T-helper 22 cell (primary cell): ENCODE measurements at regions not wholly inside any gene's neighbourhood (a gene's known extent, or its start where the extent isn't known, plus 50 kb on each side); places are given as distances from the start of the nearest gene placed in this dataset.

ENCODE experiments used
- DNase-seq: peaks from one replicate; pipeline ENCODE4 v3.0.0-alpha.2; 2020; ENCODE audit warnings: low read depth

- no peak for DNase-seq
Measured at GRCh38 chr2:144607891-144608521, 88.1 kb upstream of the ZEB2 start.

DNA sequence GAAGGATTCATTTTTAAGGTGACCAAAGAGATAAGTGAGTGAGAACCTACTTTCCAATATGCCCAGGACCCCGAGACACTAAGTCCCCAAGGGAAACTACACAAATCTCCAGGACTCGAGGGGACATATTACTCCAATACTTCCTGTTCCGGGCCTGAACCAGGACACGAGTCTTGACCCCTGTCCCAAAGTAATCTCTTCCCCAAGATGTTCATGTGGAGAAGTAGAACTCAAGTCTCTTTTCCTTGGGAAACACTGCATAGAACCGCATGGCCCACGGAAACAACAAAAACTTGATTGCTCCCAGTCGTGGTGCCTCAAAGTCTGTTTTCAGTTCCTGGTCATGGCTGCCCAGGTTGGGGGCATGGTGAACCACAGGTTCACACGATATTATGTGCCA lies 87.2 kb upstream of the ZEB2 start:
- no peak for DNase-seq

DNA sequence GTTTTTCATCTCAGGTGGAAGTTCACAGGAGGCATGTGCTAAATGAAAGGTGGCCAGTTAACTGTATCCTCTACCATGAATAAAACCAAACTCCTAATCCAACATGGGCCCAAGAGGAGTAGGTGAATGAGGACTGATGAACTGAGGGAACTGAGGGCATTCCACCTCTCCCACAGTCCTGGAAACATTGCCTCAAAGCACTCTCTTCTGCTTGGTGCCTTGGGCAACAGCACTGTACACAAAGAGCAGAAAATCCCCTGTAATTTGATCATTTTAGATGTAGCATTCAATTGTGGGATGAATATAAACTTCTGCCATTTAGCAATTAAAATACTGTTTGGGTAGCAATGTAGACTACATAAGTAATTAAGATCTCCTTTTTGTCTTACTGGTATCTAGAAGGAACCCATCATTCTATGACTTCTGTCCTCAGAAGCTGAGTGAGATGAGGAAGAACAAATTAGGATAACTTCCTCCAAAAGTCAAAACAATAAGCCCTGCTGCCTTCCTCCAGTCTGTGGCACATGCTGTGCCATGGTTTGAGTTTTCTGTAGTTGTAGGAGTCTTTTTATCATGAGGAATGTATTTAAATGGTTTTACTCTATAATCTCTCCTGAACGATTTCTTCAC lies 86.7 kb upstream of the ZEB2 start:
- no peak for DNase-seq

- DNase-seq, result no peak
Measured at GRCh38 chr2:144605231-144605840, 85.4 kb upstream of the ZEB2 start.

DNA sequence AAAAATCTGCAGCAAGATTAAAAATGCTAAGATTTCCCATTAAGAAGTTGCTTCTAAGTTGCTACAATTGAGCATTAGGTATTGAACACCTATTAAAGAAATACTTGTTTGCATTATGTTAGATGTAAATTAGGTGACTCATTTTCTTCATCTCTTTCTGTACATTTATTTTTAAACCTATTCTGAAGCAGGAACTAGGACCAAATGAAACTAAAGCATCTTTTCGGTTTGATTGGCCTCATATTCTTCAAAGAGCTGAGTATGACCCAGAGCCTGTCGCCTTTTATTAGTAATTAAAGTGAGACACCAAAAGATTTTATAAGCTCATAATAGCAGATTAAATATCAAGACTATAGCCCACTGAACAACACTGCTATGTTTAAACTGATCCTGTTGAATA lies 83.4 kb upstream of the ZEB2 start:
- DNase-seq, result no peak

DNA sequence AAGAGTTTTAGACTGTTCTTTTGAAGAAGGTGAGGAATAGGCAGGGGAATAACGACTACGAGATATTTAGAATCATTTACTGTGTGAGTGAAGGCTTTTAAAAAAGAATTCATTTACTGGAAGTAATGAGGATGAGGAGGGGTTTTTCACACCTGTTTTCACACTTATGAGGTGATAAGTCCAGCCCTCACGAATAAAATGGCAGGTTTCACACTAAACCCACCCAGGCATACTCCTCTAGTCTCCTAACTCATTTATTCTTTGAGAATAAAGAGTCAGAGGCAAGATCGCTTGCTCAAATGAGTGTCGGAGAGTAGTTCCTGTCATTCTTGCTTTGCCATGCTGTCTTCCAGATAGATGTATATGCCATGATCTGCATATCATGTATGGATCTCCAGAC lies 79.0 kb upstream of the ZEB2 start:
- DNase-seq, result no peak

DNA sequence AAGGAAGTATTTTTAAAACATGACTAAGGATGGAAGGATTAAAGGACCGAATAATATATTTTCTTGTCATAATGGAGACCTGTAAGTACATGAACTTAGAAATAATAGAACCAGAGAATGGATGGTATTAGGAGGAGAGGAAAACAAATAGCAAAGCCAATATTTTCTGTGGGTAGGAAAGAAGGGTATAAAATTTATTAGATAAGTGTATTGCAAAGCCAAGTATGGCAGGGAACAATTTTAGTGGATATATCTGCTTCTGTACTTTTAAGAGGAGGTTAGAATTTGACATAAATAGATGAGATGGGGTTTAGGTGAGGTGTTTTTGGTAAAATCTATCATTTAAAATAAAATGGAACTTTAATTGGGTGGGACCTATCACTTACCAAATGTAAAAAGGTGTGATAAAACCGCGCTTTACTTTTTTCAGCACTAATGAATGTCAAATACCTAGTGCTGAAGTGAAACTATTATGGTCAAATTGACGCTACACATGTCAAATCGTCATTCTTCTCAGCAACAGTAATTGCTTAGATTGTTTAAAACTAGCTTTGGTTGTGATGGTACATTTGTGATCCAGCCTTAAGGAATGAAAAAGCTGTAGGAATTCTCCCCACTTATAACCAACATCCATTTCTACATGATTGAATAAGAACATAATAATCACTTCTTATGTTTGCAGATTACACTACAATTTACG lies 78.1 kb upstream of the ZEB2 start:
- DNase-seq, result no peak

- DNase-seq, result no peak
Measured at GRCh38 chr2:144597388-144597787, 77.5 kb upstream of the ZEB2 start.

DNA sequence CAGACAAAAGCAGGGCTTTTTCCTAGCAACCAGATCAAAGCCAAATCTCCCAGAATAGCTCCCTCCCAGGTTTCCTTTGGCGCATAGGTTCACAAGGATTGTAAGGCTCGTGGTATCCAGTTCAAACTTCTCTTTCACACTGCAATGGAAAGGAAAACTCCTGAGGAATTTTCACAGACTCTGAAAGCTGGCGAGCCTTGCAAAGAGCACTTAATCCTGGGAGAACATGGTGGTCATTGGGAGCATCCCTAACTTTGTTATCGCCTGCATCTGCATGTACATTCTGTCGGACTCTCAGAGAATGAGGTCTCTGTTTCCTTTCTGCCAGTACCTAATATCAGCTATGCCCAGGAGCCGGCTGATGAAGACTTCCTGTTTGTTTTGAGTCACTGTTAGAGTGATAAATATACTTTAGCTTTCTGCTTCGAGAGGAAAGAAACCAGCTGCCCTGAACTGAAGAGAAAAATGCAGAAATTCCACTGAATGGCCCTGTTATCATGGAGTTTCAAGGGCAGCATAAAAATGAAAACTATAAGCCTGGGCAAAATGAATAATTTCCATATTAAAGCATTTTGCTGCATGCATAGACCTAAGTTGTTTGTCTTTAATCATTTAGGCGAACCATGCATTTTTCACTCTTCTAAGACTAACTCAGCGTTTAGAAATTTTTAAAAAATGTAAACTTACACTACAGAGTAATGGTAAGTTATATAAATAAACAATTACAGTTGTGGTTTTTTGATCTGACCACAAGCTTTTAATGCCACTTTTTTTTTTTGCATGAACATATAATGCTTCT lies 76.4 kb upstream of the ZEB2 start:
- DNase-seq, result no peak

DNA sequence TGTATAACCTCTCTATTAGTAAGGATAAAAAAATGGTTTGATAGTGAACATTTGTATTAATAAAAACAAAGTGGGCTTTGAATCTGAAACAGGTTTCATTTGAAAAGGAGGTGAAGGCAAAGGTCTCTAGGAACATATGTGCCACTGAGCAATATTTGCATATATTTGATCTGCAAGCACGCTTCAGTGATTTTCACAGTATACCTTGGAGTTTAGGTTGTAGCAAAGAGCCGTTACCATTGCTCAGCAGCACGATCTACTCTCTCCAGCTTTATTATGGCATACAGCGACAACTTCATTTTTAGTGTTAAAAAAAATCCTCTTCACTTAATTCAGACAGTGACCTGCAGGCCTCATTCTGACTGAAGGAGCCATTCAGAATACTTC lies 75.8 kb upstream of the ZEB2 start:
- DNase-seq, result no peak

DNA sequence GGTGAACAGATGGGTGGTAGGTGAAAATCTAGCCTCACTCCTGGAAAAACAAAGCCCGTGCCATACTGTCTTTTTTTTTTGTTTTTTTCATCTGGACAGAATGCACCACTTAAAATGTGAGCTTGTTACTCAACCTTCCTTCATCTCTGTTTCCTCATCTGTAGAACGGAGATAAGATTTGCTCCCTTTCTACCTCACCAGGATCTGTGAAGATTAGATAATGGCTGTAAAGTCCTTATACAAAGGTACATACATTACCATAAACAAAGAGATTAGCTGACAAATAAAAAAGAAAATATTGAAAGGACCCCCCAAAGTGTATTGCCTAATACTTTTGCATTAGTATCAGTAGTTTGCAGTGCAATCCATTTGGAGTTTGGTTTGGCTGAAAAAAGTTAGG lies 75.4 kb upstream of the ZEB2 start:
- no peak for DNase-seq

GRCh38 chr2:144593803-144594202 lies 73.9 kb upstream of the ZEB2 start:
- DNase-seq, result no peak

- no peak for DNase-seq
Measured at GRCh38 chr2:144592500-144593256, 72.8 kb upstream of the ZEB2 start.

DNA sequence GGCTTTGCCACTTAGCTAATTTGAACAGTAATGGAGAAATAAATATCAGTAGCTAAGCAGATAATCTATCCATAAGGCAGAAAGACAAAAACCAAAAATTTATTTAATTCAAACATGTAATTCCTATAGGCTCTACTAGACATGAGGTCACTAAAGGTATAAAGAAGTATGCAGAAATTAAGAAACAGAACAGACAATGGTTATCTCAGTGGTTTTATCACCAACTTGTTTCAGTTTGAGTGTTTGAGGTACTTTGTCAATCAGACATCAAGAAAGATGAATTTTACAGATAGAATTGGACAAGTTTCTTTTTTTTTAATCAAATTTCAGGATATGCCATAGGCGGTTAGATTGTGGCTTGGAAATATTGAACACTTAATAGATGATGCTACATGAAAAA lies 67.4 kb upstream of the ZEB2 start:
- no peak for DNase-seq

GRCh38 chr2:144586476-144586875 lies 66.6 kb upstream of the ZEB2 start:
- no peak for DNase-seq

- DNase-seq, result no peak
Measured at GRCh38 chr2:144583741-144584453, 64.0 kb upstream of the ZEB2 start.

GRCh38 chr2:144583381-144583729 lies 63.4 kb upstream of the ZEB2 start:
- DNase-seq, result no peak

DNA sequence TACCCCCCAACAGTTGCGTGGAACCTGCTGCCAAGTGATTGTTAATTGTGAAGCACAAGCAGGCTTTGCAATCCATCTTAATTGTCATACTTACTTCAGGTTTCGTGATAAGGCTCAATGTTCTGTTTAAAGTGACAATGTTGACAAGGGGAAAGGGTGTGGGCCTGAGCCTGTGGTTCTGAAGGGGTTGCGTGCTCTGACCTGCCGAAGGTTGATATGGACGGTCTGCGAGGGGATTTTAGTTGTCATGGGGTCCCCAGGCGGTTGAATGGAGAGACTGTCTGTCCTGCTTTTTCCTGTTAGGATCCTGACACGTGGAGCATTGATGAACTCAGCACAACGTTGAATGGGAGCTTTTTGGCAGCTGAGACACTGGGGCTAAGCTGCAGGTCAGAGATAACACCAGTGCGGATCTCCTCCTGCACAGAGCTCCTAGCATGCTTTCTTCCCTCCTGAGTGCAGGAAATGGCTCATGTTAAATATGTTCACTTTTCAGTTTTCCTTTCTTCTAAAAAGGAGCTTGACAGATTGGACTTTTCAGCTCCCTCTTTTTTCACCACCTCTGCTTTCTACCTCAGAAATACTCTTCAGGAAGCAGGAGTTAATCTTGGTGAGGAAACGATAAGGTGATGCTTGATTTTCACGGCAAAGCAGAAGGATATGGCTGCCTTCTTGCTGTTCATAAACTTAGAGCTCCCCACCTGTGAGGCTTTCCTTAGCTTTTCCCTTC lies 62.9 kb upstream of the ZEB2 start:
- DNase-seq, result no peak

- DNase-seq, result no peak
Measured at GRCh38 chr2:144580521-144581161, 60.7 kb upstream of the ZEB2 start.

- no peak for DNase-seq
Measured at GRCh38 chr2:144579556-144579955, 59.6 kb upstream of the ZEB2 start.
